ENCODE measurements at regions not wholly inside any gene's neighbourhood (a gene's known extent, or its start where the extent isn't known, plus 50 kb on each side); places are given as distances from the start of the nearest gene placed in this dataset.
"Not testable (repeated sequence)": the region's sequence is repeated elsewhere in the genome, so short reads cannot be mapped to it uniquely, and the experiment has no call there.

DNA sequence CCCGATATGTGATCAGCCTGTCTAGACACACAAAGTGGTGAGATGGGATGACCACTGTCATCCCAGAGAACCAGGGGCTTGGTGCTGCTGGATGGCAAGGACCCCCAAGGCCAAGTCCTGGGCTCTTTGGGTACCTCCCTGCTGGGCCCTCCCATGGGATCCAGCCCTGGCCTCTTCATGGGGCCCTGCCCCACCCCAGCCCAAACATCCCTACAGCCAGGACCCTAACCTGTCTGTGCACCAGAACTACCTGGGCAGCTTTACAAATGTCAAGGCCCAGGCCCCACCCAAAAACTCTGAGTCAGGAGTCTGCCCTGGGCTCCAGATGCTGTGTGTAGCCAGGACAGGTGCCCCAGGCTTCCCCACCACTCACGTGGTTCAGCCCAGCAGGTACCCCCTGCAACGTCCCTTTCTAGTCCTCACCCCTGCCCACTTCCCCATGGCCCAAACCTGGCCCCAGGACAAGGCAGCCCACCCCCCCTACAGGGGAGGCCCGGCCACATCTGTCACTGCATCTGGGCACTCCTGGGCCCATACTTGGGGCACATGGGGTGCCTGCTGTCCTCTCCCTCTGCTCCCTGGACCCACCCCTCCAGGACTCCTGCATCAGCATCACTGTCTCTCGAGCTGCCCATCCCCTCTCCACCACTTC, 233.5 kb downstream of the TUBA3C start:
- DNase-seq = no peak

DNA sequence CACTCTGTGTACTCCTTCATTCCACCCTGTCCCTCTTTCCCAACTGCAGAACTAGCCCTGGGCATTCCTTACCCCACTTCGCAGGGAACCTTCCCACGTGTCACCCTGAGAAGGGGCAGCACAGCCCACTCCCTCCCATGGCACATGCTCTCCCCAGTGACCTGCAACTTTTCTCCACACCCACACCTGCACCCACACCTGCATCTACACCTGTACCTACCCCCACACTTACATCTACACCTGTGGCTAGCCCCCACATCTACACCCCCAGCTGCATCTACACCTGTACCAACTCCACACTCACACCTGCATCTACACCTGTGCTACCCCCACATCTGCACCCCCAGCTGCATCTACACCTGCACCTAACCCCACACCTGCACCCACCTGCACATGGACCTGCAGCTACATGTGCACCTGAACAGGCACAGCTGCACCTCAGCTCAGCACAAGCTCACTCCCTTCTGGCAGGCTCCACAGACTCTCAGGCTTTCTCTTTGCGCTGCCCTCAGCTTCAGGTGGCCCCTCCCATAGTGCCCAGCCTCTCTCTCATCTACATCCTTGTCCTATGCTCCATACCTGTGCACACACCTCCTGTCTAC, 234.1 kb downstream of the TUBA3C start:
- DNase-seq = no peak

DNA sequence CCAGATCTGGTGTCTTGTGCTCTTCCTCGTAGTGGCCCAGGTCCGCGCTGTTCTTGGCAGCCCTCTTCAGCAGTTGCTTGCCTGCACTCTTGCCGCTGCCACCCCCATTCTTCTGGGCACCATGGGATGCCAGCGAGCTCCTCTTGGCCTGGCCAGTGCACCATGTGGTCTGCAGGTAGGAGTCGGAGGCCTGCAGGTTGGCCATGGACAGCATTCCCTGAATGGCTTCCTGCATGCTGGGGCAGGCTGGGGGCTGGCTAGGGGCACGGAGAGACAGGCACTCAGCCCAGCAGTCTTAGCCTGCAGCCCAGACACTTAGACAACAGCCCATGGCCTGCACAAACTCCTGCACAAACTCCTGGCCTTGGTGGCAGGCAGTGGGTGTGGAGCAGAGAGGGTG, 234.9 kb downstream of the TUBA3C start:
- no peak for DNase-seq

GRCh38 chr13:18944501-18945068, 237.0 kb downstream of the TUBA3C start:
- DNase-seq = no peak

GRCh38 chr13:18943721-18944391, 237.8 kb downstream of the TUBA3C start:
- DNase-seq = no peak

DNA sequence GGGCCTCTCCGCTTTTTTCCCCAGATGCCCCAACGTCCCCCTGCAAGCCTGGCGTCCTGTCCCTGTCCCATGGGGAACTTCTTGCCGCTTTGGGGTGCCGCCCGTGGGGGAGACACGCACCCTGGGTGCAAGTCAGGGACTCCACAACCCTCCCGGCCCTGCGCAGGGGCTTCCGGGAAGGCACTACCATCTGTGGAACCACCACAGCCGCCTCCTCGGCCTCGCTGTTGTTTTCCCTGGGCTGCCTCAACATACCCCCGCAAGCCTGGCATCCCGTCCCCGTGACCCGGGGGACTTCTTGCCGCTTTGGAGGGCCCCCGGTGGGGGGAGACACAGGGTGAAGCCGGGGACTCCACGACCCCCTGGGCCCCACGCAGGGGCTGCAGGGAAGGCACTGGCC, 238.4 kb downstream of the TUBA3C start:
- DNase-seq = no peak

- no peak for DNase-seq
Observed at GRCh38 chr13:18936104-18936503, 245.5 kb downstream of the TUBA3C start.

DNA sequence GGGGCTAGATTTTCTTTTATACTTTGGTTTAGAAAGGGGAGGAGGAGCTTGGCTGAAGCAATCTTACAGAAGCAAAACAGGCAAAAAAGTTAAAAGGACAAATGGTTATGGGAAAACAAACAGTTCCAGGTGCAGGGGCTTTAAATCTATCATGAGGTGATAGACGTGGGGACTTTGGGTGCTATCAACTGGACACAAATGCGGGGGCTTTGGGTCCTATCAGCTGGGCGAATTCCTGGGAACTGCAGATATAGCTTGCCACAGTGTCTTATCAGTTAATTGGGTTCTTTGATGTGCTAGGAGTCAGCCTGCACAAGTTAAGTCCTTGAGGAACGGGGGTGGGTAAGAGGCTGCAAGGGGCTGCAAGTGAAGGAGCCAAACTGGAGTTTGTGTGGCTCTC, 260.6 kb downstream of the TUBA3C start:
- DNase-seq = no peak

DNA sequence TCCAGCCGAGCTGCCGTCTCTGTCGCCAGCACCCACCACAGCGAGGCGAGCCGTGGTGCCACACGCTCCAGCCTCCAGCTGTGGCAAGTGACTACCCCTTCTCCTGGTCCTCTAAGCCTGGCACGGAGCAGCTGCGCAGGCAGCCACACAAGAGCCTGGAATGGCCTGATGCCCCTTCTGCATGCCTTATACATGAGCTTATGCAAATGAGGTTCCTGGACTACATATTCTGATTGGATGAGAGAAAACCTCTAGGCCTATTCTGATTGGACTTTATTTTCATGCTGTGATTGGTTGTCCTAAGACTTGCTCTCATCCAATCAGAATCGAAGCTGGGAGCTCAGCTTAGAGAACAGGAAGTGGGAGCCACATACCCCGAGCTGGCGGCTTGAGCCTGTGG, 276.5 kb downstream of the TUBA3C start:
- DNase-seq = not testable (repeated sequence)

DNA sequence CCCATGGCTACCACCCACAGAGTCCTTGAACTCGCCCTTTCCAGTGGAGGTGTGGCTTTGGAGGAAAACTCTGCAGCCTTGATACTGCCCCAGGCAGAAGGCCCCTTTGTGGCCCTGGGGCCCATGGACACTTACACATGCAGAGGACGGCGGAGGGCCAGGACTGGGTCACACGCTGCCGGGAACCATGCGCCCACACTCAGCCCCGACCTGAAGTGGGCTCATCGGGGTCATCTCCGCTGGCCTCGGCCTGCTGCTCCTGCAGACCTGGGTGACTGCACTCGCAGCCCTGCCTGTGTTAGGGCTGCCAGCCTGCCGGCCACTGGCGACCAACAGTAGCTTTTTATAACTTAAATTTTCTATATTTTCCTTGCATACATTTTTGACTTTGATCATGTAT, 286.2 kb downstream of the TUBA3C start:
- not testable (repeated sequence) for DNase-seq

- not testable (repeated sequence) for DNase-seq
Observed at GRCh38 chr13:18891242-18891641, 290.4 kb downstream of the TUBA3C start.

GRCh38 chr13:18874875-18875789, 306.5 kb downstream of the TUBA3C start:
- not testable (repeated sequence) for DNase-seq

GRCh38 chr13:18870557-18870956, 311.1 kb downstream of the TUBA3C start:
- not testable (repeated sequence) for DNase-seq

DNA sequence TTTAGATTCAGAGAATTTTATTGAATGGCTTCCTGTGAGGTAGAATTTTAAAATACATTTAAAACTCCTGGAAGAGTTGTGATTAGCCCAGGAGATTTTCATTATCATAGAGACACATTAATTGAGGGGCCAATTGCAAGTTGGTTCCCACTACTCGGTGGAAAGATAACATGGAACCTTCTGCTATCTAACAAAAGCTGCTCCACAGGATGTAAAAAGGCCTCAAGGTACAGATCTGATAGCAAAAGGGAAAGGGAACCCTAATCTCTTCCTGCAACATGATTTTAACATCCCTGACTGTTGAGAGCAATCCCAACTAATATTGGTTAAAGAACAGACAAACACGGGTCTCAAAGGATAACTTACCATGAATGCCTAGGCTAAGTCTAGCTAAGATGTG, 312.3 kb downstream of the TUBA3C start:
- not testable (repeated sequence) for DNase-seq

DNA sequence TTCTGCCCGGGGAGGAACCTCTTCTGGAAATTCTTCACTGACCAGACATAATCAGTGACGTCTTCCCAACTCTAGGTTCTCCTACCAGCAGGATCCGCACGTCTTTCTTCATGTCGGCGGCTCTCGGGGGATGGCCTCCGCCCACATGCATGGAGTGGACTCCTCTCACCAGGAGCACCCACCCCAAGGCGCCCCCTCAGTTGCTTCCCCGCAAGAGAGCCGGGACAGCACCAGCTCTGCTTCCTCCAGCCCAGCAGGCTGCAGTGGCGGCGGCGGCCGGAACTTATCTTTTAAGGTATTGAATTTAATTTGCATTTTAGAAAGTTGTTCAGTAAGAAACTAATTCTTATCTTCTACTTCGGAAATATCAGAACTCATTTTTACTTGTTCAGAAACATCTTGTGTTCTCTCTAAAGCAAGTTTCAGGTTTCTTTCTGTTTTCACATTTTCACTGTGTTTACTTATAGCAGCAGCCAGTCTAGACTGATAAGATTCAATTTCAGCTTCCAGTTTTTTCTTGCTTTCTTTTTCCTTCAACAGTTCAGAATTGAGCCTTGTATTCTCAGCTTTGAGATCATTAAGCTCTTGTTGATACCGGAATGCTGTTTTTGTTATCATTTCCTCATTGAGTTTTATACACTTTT, 343.5 kb downstream of the TUBA3C start:
- DNase-seq = not testable (repeated sequence)

GRCh38 chr13:18837179-18837745, 344.4 kb downstream of the TUBA3C start:
- not testable (repeated sequence) for DNase-seq

DNA sequence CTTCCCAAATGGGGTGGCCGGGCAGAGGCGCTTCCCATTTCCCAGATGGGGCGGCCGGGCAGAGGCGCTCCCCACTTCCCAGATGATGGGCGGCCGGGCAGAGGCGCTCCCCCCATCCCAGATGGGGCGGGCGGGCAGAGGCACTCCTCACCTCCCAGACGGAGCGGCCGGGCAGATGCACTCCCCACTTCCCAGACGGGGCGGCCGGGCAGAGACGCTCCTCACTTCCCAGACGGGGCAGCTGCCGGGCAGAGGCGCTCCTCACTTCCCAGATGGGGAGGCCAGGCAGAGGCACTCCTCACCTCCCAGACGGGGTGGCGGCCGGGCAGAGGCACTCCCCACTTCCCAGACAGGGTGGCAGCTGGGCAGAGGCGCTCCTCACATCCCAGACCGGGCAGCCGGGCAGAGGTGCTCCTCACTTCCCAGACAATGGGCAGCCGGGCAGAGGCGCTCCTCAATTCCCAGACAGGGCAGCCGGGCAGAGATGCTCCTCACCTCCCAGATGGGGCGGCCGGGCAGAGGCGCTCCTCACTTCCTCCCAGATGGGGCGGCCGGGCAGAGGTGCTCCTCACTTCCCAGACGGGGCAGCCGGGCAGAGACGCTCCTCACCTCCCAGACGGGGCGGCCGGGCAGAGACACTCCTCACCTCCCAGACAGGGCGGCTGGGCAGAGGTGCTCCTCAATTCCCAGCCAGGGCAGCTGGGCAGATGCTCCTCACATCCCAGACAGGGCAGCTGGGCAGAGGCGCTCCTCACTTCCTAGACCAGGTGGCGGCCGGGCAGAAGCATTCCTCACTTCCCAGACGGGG, 345.0 kb downstream of the TUBA3C start:
- not testable (repeated sequence) for DNase-seq

DNA sequence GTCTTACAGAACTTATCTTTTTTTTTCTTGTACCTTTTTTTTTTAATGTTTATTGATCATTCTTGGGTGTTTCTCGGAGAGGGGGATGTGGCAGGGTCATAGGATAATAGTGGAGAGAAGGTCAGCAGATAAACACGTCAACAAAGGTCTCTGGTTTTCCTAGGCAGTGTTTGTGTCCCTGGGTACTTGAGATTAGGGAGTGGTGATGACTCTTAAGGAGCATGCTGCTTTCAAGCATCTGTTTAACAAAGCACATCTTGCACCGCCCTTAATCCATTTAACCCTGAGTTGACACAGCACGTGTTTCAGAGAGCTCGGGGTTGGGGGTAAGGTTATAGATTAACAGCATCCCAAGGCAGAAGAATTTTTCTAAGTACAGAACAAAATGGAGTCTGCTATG, 345.9 kb downstream of the TUBA3C start:
- DNase-seq = not testable (repeated sequence)

DNA sequence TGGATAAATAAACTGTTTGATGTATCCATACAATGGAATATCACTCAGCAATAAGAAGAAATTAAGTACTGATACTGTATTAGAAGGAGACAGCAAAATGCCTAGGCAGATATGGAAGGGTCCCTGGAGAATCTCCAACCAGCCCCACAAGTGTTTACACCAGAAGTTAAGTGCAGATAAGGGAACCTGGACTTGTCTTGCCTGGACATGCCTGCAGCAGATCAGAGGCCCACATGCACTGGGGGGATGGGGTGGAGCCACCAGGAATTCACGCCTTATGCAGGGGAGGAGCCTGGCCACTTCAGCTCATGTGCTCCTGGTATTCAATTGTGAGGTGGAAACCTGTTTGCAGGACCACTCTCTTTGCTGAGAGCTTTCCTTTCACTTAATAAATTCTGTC, 356.9 kb downstream of the TUBA3C start:
- DNase-seq = not testable (repeated sequence)

DNA sequence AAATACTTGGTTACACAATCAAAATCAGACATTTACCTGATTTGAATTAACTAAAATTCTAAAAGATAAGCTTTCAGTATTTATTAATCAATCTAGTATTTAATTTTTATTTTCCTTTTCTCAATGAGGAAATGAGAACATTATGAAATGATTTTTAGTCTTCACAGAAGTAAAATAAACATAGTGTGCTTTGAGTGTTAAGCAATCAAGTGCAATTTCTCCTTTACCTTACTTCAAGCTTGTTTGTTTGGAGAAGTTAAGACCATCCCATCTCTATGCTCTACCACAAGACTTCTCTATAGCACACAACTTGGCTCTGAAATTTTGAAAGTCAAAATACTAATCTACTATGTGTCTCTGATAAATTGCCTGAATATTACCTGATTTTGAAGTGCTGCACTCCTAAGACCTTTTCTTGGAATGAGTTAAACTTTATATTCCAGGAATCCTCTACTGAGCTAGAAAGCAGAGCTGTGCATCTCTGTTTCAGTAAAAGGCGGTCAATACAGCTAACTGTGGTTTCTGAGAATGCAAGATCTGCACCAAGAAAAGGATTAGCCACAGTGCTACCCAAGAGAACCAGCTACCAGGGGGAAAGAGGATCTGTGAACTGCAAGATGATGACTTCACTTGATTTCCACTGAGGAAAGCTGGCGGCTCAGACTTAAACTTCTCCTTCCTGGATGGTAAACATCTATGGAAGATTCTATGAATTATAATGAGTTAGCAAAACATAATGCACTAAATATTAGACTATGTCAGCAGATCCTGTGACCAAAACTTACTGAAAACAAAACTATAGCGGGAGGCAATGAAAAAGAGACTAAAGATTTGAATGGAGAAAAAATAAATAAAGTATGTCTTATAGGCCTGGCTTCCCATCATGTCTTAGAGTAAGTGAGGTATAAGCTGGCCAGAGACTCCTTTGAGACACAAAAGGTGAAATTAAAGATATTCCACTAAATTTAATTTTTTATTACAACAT, 358.7 kb downstream of the TUBA3C start:
- DNase-seq = not testable (repeated sequence)
